Neuronal stem cell (in vitro differentiated cells): ENCODE measurements at regions not wholly inside any gene's neighbourhood (a gene's known extent, or its start where the extent isn't known, plus 50 kb on each side); places are given as distances from the start of the nearest gene placed in this dataset.
A peak's percentile ranks its signal among the peaks of the same experiment; 100 is the strongest.

Source experiments
- DNase-seq: peaks from one replicate; pipeline ENCODE4 v3.0.0-alpha.2; 2013; ENCODE audit warnings: low spot score
- H2AFZ ChIP-seq: one replicate; pipeline ENCODE4 v1.6.1; 2013; ENCODE audit warnings: mild to moderate bottlenecking, low read length, inconsistent platforms
- H2AK5ac ChIP-seq: 2 replicates; pipeline ENCODE4 v1.6.1; 2013; ENCODE audit warnings: low read depth, mild to moderate bottlenecking, inconsistent platforms, low read length, moderate library complexity, mixed read lengths
- H2BK120ac ChIP-seq: 2 replicates; pipeline ENCODE4 v1.6.1; 2013; ENCODE audit warnings: low read depth, mild to moderate bottlenecking, inconsistent platforms, low read length, moderate library complexity, mixed read lengths
- H2BK12ac ChIP-seq: one replicate; pipeline ENCODE4 v1.6.1; 2013; ENCODE audit warnings: low read length, inconsistent platforms
- H2BK15ac ChIP-seq: 2 replicates; pipeline ENCODE4 v1.6.1; 2013; ENCODE audit warnings: mild to moderate bottlenecking, low read length, inconsistent platforms, mixed read lengths
- H2BK5ac ChIP-seq: one replicate; pipeline ENCODE4 v1.6.1; 2013; ENCODE audit warnings: inconsistent platforms, mild to moderate bottlenecking, low read length, moderate library complexity
- H3K14ac ChIP-seq: one replicate; pipeline ENCODE4 v1.6.1; 2013; ENCODE audit warnings: low read length, inconsistent platforms
- H3K18ac ChIP-seq: 2 replicates; pipeline ENCODE4 v1.6.1; 2013; ENCODE audit warnings: low read length, inconsistent platforms
- H3K23ac ChIP-seq: 2 replicates; pipeline ENCODE4 v1.6.1; 2013; ENCODE audit warnings: low read depth, mild to moderate bottlenecking, mixed read lengths, low read length, inconsistent platforms; ENCODE audit not compliant: poor library complexity
- H3K27ac ChIP-seq: replicated peaks from 3 replicates; pipeline ENCODE4 v1.5.1; 2013; ENCODE audit warnings: low read length, inconsistent platforms
- H3K27me3 ChIP-seq, 3 experiments: 2 replicates each; pipeline ENCODE4 v1.6.1; 2013; ENCODE audit warnings: low read length in 3 of 3, mild to moderate bottlenecking in 2 of 3, inconsistent platforms in 1 of 3, low read depth in 1 of 3, mixed read lengths in 1 of 3, moderate library complexity in 1 of 3; ENCODE audit not compliant: control insufficient read depth in 3 of 3, insufficient read depth in 3 of 3
- H3K36me3 ChIP-seq, 2 donors: replicated peaks in 1 of 2; 2 replicates each; pipeline ENCODE4 v1.6.1; 2013; ENCODE audit warnings: low read length in 2 of 2; ENCODE audit not compliant: control insufficient read depth in 2 of 2, insufficient read depth in 2 of 2
- H3K4ac ChIP-seq: 2 replicates; pipeline ENCODE4 v1.6.1; 2013; ENCODE audit warnings: inconsistent platforms, mild to moderate bottlenecking, low read length, moderate library complexity
- H3K4me1 ChIP-seq, 2 donors: 1 replicate in 1 of 2; 2 replicates in 1 of 2; pipeline ENCODE4 v1.6.1; 2013; ENCODE audit warnings: low read length in 2 of 2, low read depth in 1 of 2; ENCODE audit not compliant: control insufficient read depth in 2 of 2, insufficient read depth in 1 of 2
- H3K4me2 ChIP-seq: one replicate; pipeline ENCODE4 v1.6.1; 2013; ENCODE audit warnings: mild to moderate bottlenecking, low read length, inconsistent platforms; ENCODE audit not compliant: insufficient read depth, poor library complexity, severe bottlenecking
- H3K4me3 ChIP-seq, 2 donors: 2 replicates each; pipeline ENCODE4 v1.5.1; 2013; ENCODE audit warnings: low read length in 2 of 2, mild to moderate bottlenecking in 2 of 2, inconsistent platforms in 1 of 2, moderate library complexity in 1 of 2
- H3K79me1 ChIP-seq: one replicate; pipeline ENCODE4 v1.6.1; 2013; ENCODE audit warnings: low read depth, mild to moderate bottlenecking, inconsistent platforms, low read length, moderate library complexity
- H3K9ac ChIP-seq: one replicate; pipeline ENCODE4 v1.6.1; 2013; ENCODE audit warnings: mild to moderate bottlenecking, low read depth, low read length, inconsistent platforms; ENCODE audit not compliant: poor library complexity
- H3K9me3 ChIP-seq, 2 donors: replicated peaks in 1 of 2; 2 replicates each; pipeline versions ENCODE3 to v1.6.1; 2013; ENCODE audit warnings: low read length in 2 of 2, mild to moderate bottlenecking in 2 of 2, inconsistent platforms in 1 of 2, low read depth in 1 of 2, mixed read lengths in 1 of 2, moderate library complexity in 1 of 2; ENCODE audit not compliant: control insufficient read depth in 2 of 2, insufficient read depth in 1 of 2
- H4K8ac ChIP-seq: one replicate; pipeline ENCODE4 v1.6.1; 2013; ENCODE audit warnings: low read depth, mild to moderate bottlenecking, inconsistent platforms, low read length, moderate library complexity
- H4K91ac ChIP-seq: one replicate; pipeline ENCODE4 v1.6.1; 2013; ENCODE audit warnings: low read length, low read depth, mild to moderate bottlenecking, inconsistent platforms; ENCODE audit not compliant: poor library complexity
- WGBS, 2 donors: extraction: QIAGEN DNeasy Blood & Tissue Kit; methylation state at CpG; one replicate each; pipeline ENCODE4 v1.1.7; 2013; ENCODE audit warnings: missing lambda C conversion rate in 2 of 2, mixed read lengths in 1 of 2; ENCODE audit not compliant: insufficient read length in 2 of 2, insufficient replicate concordance in 1 of 2; ENCODE audit errors: extremely low coverage in 2 of 2; 5-methylcytosine and 5-hydroxymethylcytosine counted together

GRCh38 chr11:122307476-122308035, 191.5 kb upstream of the BLID start:
- Histone ChIP-seq H3K4me3 (no peak overlapping the region), H2BK120ac (no peak overlapping the region), H2BK12ac (no peak overlapping the region), H2AK5ac (no peak overlapping the region), H3K4me1 (peaks cover 4 to 50% of the 10 kb centered on the region in 2 donors), H3K27me3 (no peaks in the 10 kb centered on the region), H3K23ac (no peak overlapping the region), H3K79me1 (no peaks in the 10 kb centered on the region), H4K91ac (no peak overlapping the region), H3K4ac (no peak overlapping the region), H2BK15ac (no peak overlapping the region), H3K9me3 (no peaks in the 10 kb centered on the region), H2BK5ac (no peak overlapping the region), H3K14ac (no peak overlapping the region), H2AFZ (no peak overlapping the region), H3K18ac (no peak overlapping the region), H3K36me3 (no peaks in the 10 kb centered on the region), H3K27ac (no peak overlapping the region), H3K9ac (no peak overlapping the region), H3K4me2 (no peak overlapping the region), H4K8ac (no peak overlapping the region)
- WGBS, 2 donors = no CpG with 5 or more reads among the region's 4 CpGs
- DNase-seq = no peak

- H2BK120ac ChIP-seq = no peak overlapping the region
- H2AFZ ChIP-seq = no peak overlapping the region
- no peaks in the 10 kb centered on the region for H3K9me3 ChIP-seq
- H3K4me3 ChIP-seq = no peak overlapping the region
- H3K4ac ChIP-seq = no peak overlapping the region
- no peaks in the 10 kb centered on the region for H3K27me3 ChIP-seq
- H3K9ac ChIP-seq = no peak overlapping the region
- no peak overlapping the region for H2BK5ac ChIP-seq
- H3K18ac ChIP-seq = no peak overlapping the region
- no peak overlapping the region for H4K91ac ChIP-seq
- H4K8ac ChIP-seq = no peak overlapping the region
- H3K79me1 ChIP-seq = no peaks in the 10 kb centered on the region
- H2BK15ac ChIP-seq = no peak overlapping the region
- H3K4me2 ChIP-seq = no peak overlapping the region
- no peaks in the 10 kb centered on the region for H3K36me3 ChIP-seq
- no peak overlapping the region for H2AK5ac ChIP-seq
- no peak overlapping the region for H3K27ac ChIP-seq
- H3K14ac ChIP-seq = no peak overlapping the region
- peaks cover 4 to 50% of the 10 kb centered on the region in 2 donors for H3K4me1 ChIP-seq
- DNase-seq = no peak
- no CpG with 5 or more reads among the region's 9 CpGs for WGBS, 2 donors
- no peak overlapping the region for H2BK12ac ChIP-seq
- no peak overlapping the region for H3K23ac ChIP-seq
These were observed 190.9 kb upstream of the BLID start for GRCh38 chr11:122306831-122307391.

- H3K23ac ChIP-seq = no peak overlapping the region
- H2AFZ ChIP-seq = peak overlapping the region; percentile 0
- peaks cover 4 to 43% of the 10 kb centered on the region in 2 donors for H3K4me1 ChIP-seq
- H2BK120ac ChIP-seq = no peak overlapping the region
- H3K9ac ChIP-seq = no peak overlapping the region
- no peak overlapping the region for H4K91ac ChIP-seq
- no peak overlapping the region for H2AK5ac ChIP-seq
- no CpG with 5 or more reads among the region's 9 CpGs for WGBS, 2 donors
- H3K9me3 ChIP-seq = no peaks in the 10 kb centered on the region
- no peak overlapping the region for H3K4me2 ChIP-seq
- H2BK15ac ChIP-seq = no peak overlapping the region
- no peak overlapping the region for H2BK5ac ChIP-seq
- H3K79me1 ChIP-seq = no peaks in the 10 kb centered on the region
- H3K4me3 ChIP-seq = no peak overlapping the region
- H3K4ac ChIP-seq = no peak overlapping the region
- no peak overlapping the region for H3K18ac ChIP-seq
- H3K27me3 ChIP-seq = no peaks in the 10 kb centered on the region
- H3K36me3 ChIP-seq = no peaks in the 10 kb centered on the region
- no peak overlapping the region for H3K27ac ChIP-seq
- no peak for DNase-seq
- no peak overlapping the region for H3K14ac ChIP-seq
- H2BK12ac ChIP-seq = no peak overlapping the region
- no peak overlapping the region for H4K8ac ChIP-seq
These were observed 189.7 kb upstream of the BLID start for GRCh38 chr11:122305426-122306320.

GRCh38 chr11:122304973-122305372, 189.0 kb upstream of the BLID start:
- no peaks in the 10 kb centered on the region for H3K36me3 ChIP-seq
- H3K9me3 ChIP-seq = no peaks in the 10 kb centered on the region
- H2BK12ac ChIP-seq = no peak overlapping the region
- H3K18ac ChIP-seq = no peak overlapping the region
- no peak overlapping the region for H3K4ac ChIP-seq
- DNase-seq = no peak
- H3K9ac ChIP-seq = no peak overlapping the region
- WGBS, 2 donors = no CpG with 5 or more reads among the region's 1 CpG
- no peak overlapping the region for H4K8ac ChIP-seq
- no peak overlapping the region for H3K27ac ChIP-seq
- H3K4me1 ChIP-seq = peaks cover 4 to 38% of the 10 kb centered on the region in 2 donors
- no peak overlapping the region for H2BK15ac ChIP-seq
- no peak overlapping the region for H4K91ac ChIP-seq
- H3K4me3 ChIP-seq = no peak overlapping the region
- H2BK5ac ChIP-seq = no peak overlapping the region
- no peak overlapping the region for H3K23ac ChIP-seq
- no peak overlapping the region for H2AK5ac ChIP-seq
- H3K4me2 ChIP-seq = no peak overlapping the region
- no peak overlapping the region for H3K14ac ChIP-seq
- H3K79me1 ChIP-seq = no peaks in the 10 kb centered on the region
- H2AFZ ChIP-seq = peak overlapping the region; percentile 0
- no peak overlapping the region for H2BK120ac ChIP-seq
- no peaks in the 10 kb centered on the region for H3K27me3 ChIP-seq
